OCI-LY1 (cell line): ENCODE measurements at regions not wholly inside any gene's neighbourhood (a gene's known extent, or its start where the extent isn't known, plus 50 kb on each side); places are given as distances from the start of the nearest gene placed in this dataset.

ENCODE experiments used
- H2AFZ ChIP-seq: fragments of 200-600 bp; sonication (generic), shearing (Covaris generic); 2 replicates; pipeline ENCODE4 v1.6.0; 2014; ENCODE audit warnings: antibody characterized with exemption, mild to moderate bottlenecking, low read length
- H3F3A ChIP-seq: fragments of 200-600 bp; sonication (generic), shearing (Covaris generic); 2 replicates; pipeline ENCODE4 v1.6.0; 2014; ENCODE audit warnings: mild to moderate bottlenecking, antibody characterized with exemption, low read length, moderate library complexity; ENCODE audit not compliant: insufficient read depth
- H3K27ac ChIP-seq: fragments of 200-600 bp; sonication (generic); 2 replicates; pipeline ENCODE4 v1.5.1; 2014; ENCODE audit warnings: low read length, mixed run types, mild to moderate bottlenecking, low read depth; ENCODE audit not compliant: poor library complexity, severe bottlenecking
- H3K27me3 ChIP-seq: fragments of 200-600 bp; sonication (generic); 2 replicates; pipeline ENCODE4 v1.6.0; 2014; ENCODE audit warnings: antibody characterized with exemption, mild to moderate bottlenecking, low read length, moderate library complexity; ENCODE audit not compliant: insufficient read depth
- H3K36me3 ChIP-seq: fragments of 200-600 bp; sonication (generic); 2 replicates; pipeline ENCODE4 v1.6.1; 2014; ENCODE audit warnings: mild to moderate bottlenecking, antibody characterized with exemption, low read length, moderate library complexity, mixed read lengths; ENCODE audit not compliant: insufficient read depth
- H3K4me1 ChIP-seq: fragments of 200-600 bp; sonication (generic); 2 replicates; pipeline ENCODE4 v1.5.1; 2014; ENCODE audit warnings: mild to moderate bottlenecking, low read length, moderate library complexity; ENCODE audit not compliant: insufficient read depth, severe bottlenecking
- H3K4me2 ChIP-seq: fragments of 200-600 bp; sonication (generic), shearing (Covaris generic); 2 replicates; pipeline ENCODE4 v1.6.1; 2014; ENCODE audit warnings: low read length
- H3K4me3 ChIP-seq: fragments of 200-600 bp; sonication (generic); 2 replicates; pipeline ENCODE4 v1.5.1; 2014; ENCODE audit warnings: low read length, low read depth, mild to moderate bottlenecking, mixed read lengths; ENCODE audit not compliant: poor library complexity, severe bottlenecking
- H3K79me2 ChIP-seq: fragments of 200-600 bp; shearing (Covaris generic); 2 replicates; pipeline ENCODE4 v1.6.1; 2016; ENCODE audit warnings: mixed run types, low read length, mixed read lengths; ENCODE audit not compliant: insufficient read depth
- H3K9ac ChIP-seq: fragments of 200-600 bp; sonication (generic), shearing (Covaris generic); 2 replicates; pipeline ENCODE4 v1.6.1; 2014; ENCODE audit warnings: mild to moderate bottlenecking, low read length, mixed read lengths
- H3K9me2 ChIP-seq: fragments of 200-600 bp; sonication (generic), shearing (Covaris generic); 2 replicates; pipeline ENCODE4 v1.6.1; 2014; ENCODE audit warnings: low read depth, mild to moderate bottlenecking, low read length, mixed read lengths
- H3K9me3 ChIP-seq: fragments of 200-600 bp; shearing (Covaris generic); 2 replicates; pipeline ENCODE4 v1.6.1; 2014; ENCODE audit warnings: low read length, mixed read lengths
- H4K20me1 ChIP-seq: fragments of 200-600 bp; sonication (generic), shearing (Covaris generic); 2 replicates; pipeline ENCODE4 v1.6.0; 2016; ENCODE audit warnings: mild to moderate bottlenecking, low read length; ENCODE audit not compliant: insufficient read depth
- CTCF ChIP-seq: fragments of 200-600 bp; sonication (generic), shearing (Covaris generic); IDR thresholded peaks from 2 replicates; pipeline ENCODE4 v1.5.1; 2017; ENCODE audit warnings: mild to moderate bottlenecking, antibody characterized with exemption, low read length, moderate library complexity, mixed read lengths
- EZH2 ChIP-seq: fragments of 200-600 bp; sonication (generic), shearing (Covaris generic); IDR thresholded peaks from 2 replicates; pipeline ENCODE4 v1.8.0; 2017; ENCODE audit warnings: borderline replicate concordance, mixed run types, mild to moderate bottlenecking, antibody characterized with exemption, low read length, moderate library complexity, mixed read lengths

GRCh38 chr4:159414305-159414704 is 311.4 kb downstream of the RAPGEF2 start:
- no peaks in the 10 kb centered on the region for H3K36me3 ChIP-seq
- H3K27ac ChIP-seq, result no peak overlapping the region
- no peaks in the 10 kb centered on the region for H3K9me3 ChIP-seq
- H3K27me3 ChIP-seq, result no peaks in the 10 kb centered on the region
- no peak overlapping the region for H3K4me3 ChIP-seq
- H4K20me1 ChIP-seq, result no peaks in the 10 kb centered on the region
- H3K4me2 ChIP-seq, result no peak overlapping the region
- no peak overlapping the region for H2AFZ ChIP-seq
- H3K9ac ChIP-seq, result no peak overlapping the region
- no peaks in the 10 kb centered on the region for H3K4me1 ChIP-seq
- H3F3A ChIP-seq, result no peaks in the 10 kb centered on the region
- no peaks in the 10 kb centered on the region for H3K79me2 ChIP-seq
- TF ChIP-seq EZH2, result no peak
- TF ChIP-seq CTCF, result no peak
- no peaks in the 10 kb centered on the region for H3K9me2 ChIP-seq

- Histone ChIP-seq H3K9me2 (no peaks in the 10 kb centered on the region), H2AFZ (no peak overlapping the region), H3K79me2 (no peaks in the 10 kb centered on the region), H3K36me3 (no peaks in the 10 kb centered on the region), H3K27ac (no peak overlapping the region), H3K27me3 (no peaks in the 10 kb centered on the region), H3K4me1 (no peaks in the 10 kb centered on the region), H3K9ac (no peak overlapping the region), H4K20me1 (no peaks in the 10 kb centered on the region), H3K9me3 (0 out of 2 replicates have a peak, but pooled peaks cover 3% of the 10 kb centered on the region), H3K4me3 (no peak overlapping the region), H3K4me2 (no peak overlapping the region), H3F3A (no peaks in the 10 kb centered on the region)
- no peak for TF ChIP-seq CTCF
These were observed 313.2 kb downstream of the RAPGEF2 start for GRCh38 chr4:159416073-159416472.

- Histone ChIP-seq H2AFZ (no peak overlapping the region), H3K9me2 (no peaks in the 10 kb centered on the region), H3K79me2 (no peaks in the 10 kb centered on the region), H3K9ac (no peak overlapping the region), H3K27ac (no peak overlapping the region), H3K36me3 (no peaks in the 10 kb centered on the region), H3K9me3 (0 out of 2 replicates have a peak, but pooled peaks cover 3% of the 10 kb centered on the region), H3K4me3 (no peak overlapping the region), H3F3A (no peaks in the 10 kb centered on the region), H3K4me1 (no peaks in the 10 kb centered on the region), H3K27me3 (no peaks in the 10 kb centered on the region), H4K20me1 (no peaks in the 10 kb centered on the region), H3K4me2 (no peak overlapping the region)
- TF ChIP-seq CTCF (no peak), EZH2 (no peak)
These were observed 314.1 kb downstream of the RAPGEF2 start for GRCh38 chr4:159416996-159417395.
